Keratinocyte (primary cell): ENCODE measurements at regions not wholly inside any gene's neighbourhood (a gene's known extent, or its start where the extent isn't known, plus 50 kb on each side); places are given as distances from the start of the nearest gene placed in this dataset.

Experiments
- DNase-seq: peaks from one replicate; pipeline ENCODE4 v3.0.0-alpha.2; 2011; ENCODE audit warnings: low read depth, missing footprints, low spot score
- FAIRE-seq: peaks from 2 replicates; lab custom pipeline; 2011; peaks lifted over from hg19 to GRCh38; lab: Jason Lieb, UNC
- H2AFZ ChIP-seq: 2 replicates; pipeline ENCODE4 v1.6.0; 2012; ENCODE audit warnings: low read length, control low read depth, inconsistent platforms; ENCODE audit not compliant: control insufficient read depth
- H3K27ac ChIP-seq: 2 replicates; pipeline ENCODE4 v1.5.1; 2011; ENCODE audit warnings: low read length; ENCODE audit not compliant: control insufficient read depth, insufficient read depth
- H3K27me3 ChIP-seq: 3 replicates; pipeline ENCODE4 v1.6.0; 2011; ENCODE audit warnings: low read length; ENCODE audit not compliant: control insufficient read depth, insufficient read depth; ENCODE audit errors: extremely low read depth
- H3K36me3 ChIP-seq, 2 experiments: 2 replicates in 1 of 2; 3 replicates in 1 of 2; pipeline ENCODE4 v1.5.1; 2011; ENCODE audit warnings: low read length in 2 of 2, mild to moderate bottlenecking in 1 of 2; ENCODE audit not compliant: control insufficient read depth in 2 of 2, insufficient read depth in 2 of 2; ENCODE audit errors: extremely low read depth in 1 of 2
- H3K4me1 ChIP-seq: 3 replicates; pipeline ENCODE4 v1.5.1; 2011; ENCODE audit warnings: low read length; ENCODE audit not compliant: control insufficient read depth, insufficient read depth; ENCODE audit errors: extremely low read depth
- H3K4me2 ChIP-seq: 3 replicates; pipeline ENCODE4 v1.6.0; 2011; ENCODE audit warnings: low read depth, low read length; ENCODE audit not compliant: control insufficient read depth, insufficient read depth; ENCODE audit errors: extremely low read depth
- H3K4me3 ChIP-seq, 3 experiments: fragments of 200-600 bp in 1 of 3; sonication (generic) in 1 of 3; 2 replicates in 2 of 3; 3 replicates in 1 of 3; pipeline ENCODE4 v1.5.1; 2011 to 2016; ENCODE audit warnings: low read length in 3 of 3, mild to moderate bottlenecking in 3 of 3, control low read depth in 2 of 3, inconsistent platforms in 1 of 3, low read depth in 1 of 3, mixed read lengths in 1 of 3, mixed run types in 1 of 3, moderate library complexity in 1 of 3; ENCODE audit not compliant: control insufficient read depth in 2 of 3, insufficient read depth in 2 of 3; ENCODE audit errors: extremely low read depth in 1 of 3
- H3K79me2 ChIP-seq: 2 replicates; pipeline ENCODE4 v1.6.0; 2012; ENCODE audit warnings: low read length; ENCODE audit not compliant: control insufficient read depth, insufficient read depth
- H3K9ac ChIP-seq: 3 replicates; pipeline ENCODE4 v1.6.0; 2011; ENCODE audit warnings: low read length; ENCODE audit not compliant: control insufficient read depth, insufficient read depth; ENCODE audit errors: extremely low read depth
- H3K9me1 ChIP-seq: 3 replicates; pipeline ENCODE4 v1.6.0; 2011; ENCODE audit warnings: low read length; ENCODE audit not compliant: control insufficient read depth, insufficient read depth; ENCODE audit errors: extremely low read depth
- H3K9me3 ChIP-seq: 2 replicates; pipeline ENCODE4 v1.5.1; 2012; ENCODE audit warnings: low read depth, low read length; ENCODE audit not compliant: control insufficient read depth
- H4K20me1 ChIP-seq: 3 replicates; pipeline ENCODE4 v1.6.0; 2011; ENCODE audit warnings: low read length; ENCODE audit not compliant: control insufficient read depth, insufficient read depth; ENCODE audit errors: extremely low read depth
- EZH2 ChIP-seq: IDR thresholded peaks from one replicate; pipeline ENCODE4 v1.6.1; 2012; ENCODE audit warnings: inconsistent platforms, mild to moderate bottlenecking, low read length, moderate library complexity
- dilution Hi-C: fragments of 300-500 bp; cut with MboI; formaldehyde crosslinking; loops from one replicate; pipeline ENCODE4 v1.7.0; 2020; ENCODE audit warnings: low sequenced_read_pairs; ENCODE audit not compliant: extremely low pct_ligation_motif_present
- TF ChIP-seq, protein P1 (sequence below), 3 experiments: IDR thresholded peaks in 1 of 3; conservative IDR thresholded peaks in 1 of 3; optimal IDR thresholded peaks in 1 of 3; 2 replicates in 2 of 3; 3 replicates in 1 of 3; pipeline versions ENCODE3 to v1.5.1; 2011; ENCODE audit warnings: low read length in 3 of 3, mild to moderate bottlenecking in 3 of 3, moderate library complexity in 2 of 3, control low read depth in 1 of 3, inconsistent platforms in 1 of 3; ENCODE audit not compliant: insufficient read depth in 2 of 3; ENCODE audit errors: extremely low read depth in 1 of 3

GRCh38 chr6:145367149-145367548 lies 368.2 kb downstream of the EPM2A start:
- Histone ChIP-seq H2AFZ (no peak overlapping the region), H3K4me2 (no peak overlapping the region), H3K36me3 (no peaks in the 10 kb centered on the region), H3K27me3 (no peaks in the 10 kb centered on the region), H4K20me1 (no peaks in the 10 kb centered on the region), H3K9ac (no peak overlapping the region), H3K9me1 (no peaks in the 10 kb centered on the region), H3K4me3 (no peak overlapping the region), H3K27ac (no peak overlapping the region), H3K4me1 (no peaks in the 10 kb centered on the region), H3K9me3 (no peaks in the 10 kb centered on the region), H3K79me2 (no peaks in the 10 kb centered on the region)
- TF ChIP-seq, protein P1, sequence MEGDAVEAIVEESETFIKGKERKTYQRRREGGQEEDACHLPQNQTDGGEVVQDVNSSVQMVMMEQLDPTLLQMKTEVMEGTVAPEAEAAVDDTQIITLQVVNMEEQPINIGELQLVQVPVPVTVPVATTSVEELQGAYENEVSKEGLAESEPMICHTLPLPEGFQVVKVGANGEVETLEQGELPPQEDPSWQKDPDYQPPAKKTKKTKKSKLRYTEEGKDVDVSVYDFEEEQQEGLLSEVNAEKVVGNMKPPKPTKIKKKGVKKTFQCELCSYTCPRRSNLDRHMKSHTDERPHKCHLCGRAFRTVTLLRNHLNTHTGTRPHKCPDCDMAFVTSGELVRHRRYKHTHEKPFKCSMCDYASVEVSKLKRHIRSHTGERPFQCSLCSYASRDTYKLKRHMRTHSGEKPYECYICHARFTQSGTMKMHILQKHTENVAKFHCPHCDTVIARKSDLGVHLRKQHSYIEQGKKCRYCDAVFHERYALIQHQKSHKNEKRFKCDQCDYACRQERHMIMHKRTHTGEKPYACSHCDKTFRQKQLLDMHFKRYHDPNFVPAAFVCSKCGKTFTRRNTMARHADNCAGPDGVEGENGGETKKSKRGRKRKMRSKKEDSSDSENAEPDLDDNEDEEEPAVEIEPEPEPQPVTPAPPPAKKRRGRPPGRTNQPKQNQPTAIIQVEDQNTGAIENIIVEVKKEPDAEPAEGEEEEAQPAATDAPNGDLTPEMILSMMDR (optimal IDR thresholded peaks at IDR 0.05 in 1 of 3, IDR thresholded peaks at IDR 0.05 in 1 of 3, conservative IDR thresholded peaks at IDR 0.05 in 1 of 3; ENCODE audit: extremely low read depth in 1 of 3, insufficient read depth in 2 of 3, low read length in 3 of 3): no peak
- TF ChIP-seq EZH2: no peak
- no peak for DNase-seq
- dilution Hi-C loops: no loop called here
- no peak for FAIRE-seq

DNA sequence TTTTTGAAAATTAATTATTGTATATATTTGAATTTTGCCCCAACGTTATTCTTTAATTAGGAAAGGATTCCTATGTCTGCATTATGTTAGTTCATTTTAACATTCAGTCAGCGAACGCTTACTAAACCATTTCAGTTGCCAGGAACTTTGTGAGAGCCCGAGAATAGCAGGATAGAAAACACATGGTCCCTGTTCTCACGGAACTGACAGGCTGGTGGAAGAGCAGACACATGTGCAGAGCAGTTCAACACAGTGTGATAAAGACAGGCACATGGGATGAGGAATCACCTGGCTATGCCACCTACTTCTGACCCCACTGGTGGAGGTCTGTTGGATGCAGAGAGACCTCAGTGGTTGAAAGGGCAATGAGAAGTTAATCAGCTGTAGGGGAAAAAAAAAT lies 367.2 kb downstream of the EPM2A start:
- no peaks in the 10 kb centered on the region for H3K9me3 ChIP-seq
- H3K36me3 ChIP-seq: no peaks in the 10 kb centered on the region
- no peaks in the 10 kb centered on the region for H4K20me1 ChIP-seq
- H3K79me2 ChIP-seq: no peaks in the 10 kb centered on the region
- no peak overlapping the region for H2AFZ ChIP-seq
- dilution Hi-C loops: no loop called here
- H3K4me1 ChIP-seq: no peaks in the 10 kb centered on the region
- H3K27me3 ChIP-seq: no peaks in the 10 kb centered on the region
- no peak overlapping the region for H3K4me3 ChIP-seq
- FAIRE-seq (no peak), DNase-seq (no peak)
- H3K27ac ChIP-seq: no peak overlapping the region
- TF ChIP-seq, protein P1 (optimal IDR thresholded peaks at IDR 0.05 in 1 of 3, IDR thresholded peaks at IDR 0.05 in 1 of 3, conservative IDR thresholded peaks at IDR 0.05 in 1 of 3; ENCODE audit: extremely low read depth in 1 of 3, insufficient read depth in 2 of 3, low read length in 3 of 3): no peak
- no peak for TF ChIP-seq EZH2
- H3K4me2 ChIP-seq: no peak overlapping the region
- H3K9ac ChIP-seq: no peak overlapping the region
- no peaks in the 10 kb centered on the region for H3K9me1 ChIP-seq
